Stimulated activated naive CD8-positive, alpha-beta T cell treated with anti-CD3 and anti-CD28 coated beads, Interleukin-15, Interleukin-2, amounts not matched to agents 100 ng/mL and 50 ng/mL, for 24 hours (primary cell): ENCODE measurements at regions not wholly inside any gene's neighbourhood (a gene's known extent, or its start where the extent isn't known, plus 50 kb on each side); places are given as distances from the start of the nearest gene placed in this dataset.
"Not testable (repeated sequence)": the region's sequence is repeated elsewhere in the genome, so short reads cannot be mapped to it uniquely, and the experiment has no call there.

Source experiments
- H3K27ac Mint-ChIP-seq: one replicate; pipeline ENCODE4 v1.8.0; 2021; ENCODE audit warnings: mild to moderate bottlenecking, mixed read lengths
- H3K27me3 Mint-ChIP-seq: one replicate; pipeline ENCODE4 v1.8.0; 2021; ENCODE audit warnings: mixed read lengths
- H3K36me3 Mint-ChIP-seq: one replicate; pipeline ENCODE4 v1.8.0; 2021; ENCODE audit warnings: low read depth, mixed read lengths
- H3K4me1 Mint-ChIP-seq: one replicate; pipeline ENCODE4 v1.8.0; 2021; ENCODE audit warnings: low read depth, mixed read lengths
- H3K4me3 Mint-ChIP-seq: one replicate; pipeline ENCODE4 v1.8.0; 2021; ENCODE audit warnings: mild to moderate bottlenecking, mixed read lengths
- H3K9me3 Mint-ChIP-seq: one replicate; pipeline ENCODE4 v1.8.0; 2021; ENCODE audit warnings: mixed read lengths

DNA sequence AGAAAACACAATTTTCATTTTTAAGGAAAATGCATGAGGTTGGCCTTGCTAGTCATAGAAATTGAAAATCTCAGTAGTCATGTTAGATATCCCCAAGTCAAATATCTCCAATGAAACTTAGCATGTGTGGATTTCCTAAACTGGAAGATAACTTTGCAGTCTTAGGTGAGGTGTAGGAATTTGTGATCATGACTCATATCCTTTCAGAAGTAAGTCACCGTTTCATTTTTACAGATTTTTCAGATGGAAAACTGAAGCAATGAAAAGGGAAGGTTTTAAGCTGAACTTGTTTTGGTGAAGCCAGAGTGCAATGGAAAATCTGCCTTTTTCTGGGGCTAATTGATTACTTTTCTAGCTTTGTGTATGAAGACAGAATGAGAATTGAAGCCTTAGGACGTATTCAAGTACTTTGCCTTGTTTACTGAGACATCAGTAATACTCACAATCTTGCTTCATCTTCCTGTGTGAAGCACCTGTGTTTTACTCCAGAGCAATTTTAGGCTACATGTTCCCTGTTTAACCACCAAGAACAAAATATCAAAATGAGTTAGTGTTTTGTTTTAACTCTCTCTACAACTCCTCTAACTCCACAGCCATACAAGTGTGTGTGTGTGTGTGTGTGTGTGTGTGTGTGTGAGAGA lies 1662.8 kb upstream of the ADGRL3 start:
- Mint-ChIP-seq H3K27ac (no peak overlapping the region), H3K4me3 (no peak overlapping the region), H3K4me1 (no peaks in the 10 kb centered on the region), H3K9me3 (peaks cover 6% of the 10 kb centered on the region), H3K36me3 (no peaks in the 10 kb centered on the region), H3K27me3 (no peaks in the 10 kb centered on the region)

DNA sequence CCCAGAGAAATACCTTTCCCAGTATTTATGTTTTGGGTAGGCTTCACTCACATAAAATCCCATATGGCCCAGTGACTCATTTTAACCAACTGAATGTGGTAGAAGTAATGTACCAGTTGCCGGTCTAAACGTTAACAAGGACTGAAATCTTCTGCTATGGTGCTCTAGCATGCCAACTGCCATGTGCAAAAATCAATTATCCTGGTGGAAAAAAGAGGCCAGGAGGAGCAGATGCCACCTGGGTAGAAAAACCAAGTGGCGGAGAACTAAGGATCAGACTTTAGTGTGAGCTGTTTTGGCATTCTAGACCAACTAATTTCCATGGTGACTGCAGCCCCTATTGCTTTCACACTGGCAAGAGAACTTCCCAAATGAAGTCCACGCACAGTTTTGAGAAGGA lies 1660.7 kb upstream of the ADGRL3 start:
- no peaks in the 10 kb centered on the region for H3K27me3 Mint-ChIP-seq
- H3K4me1 Mint-ChIP-seq = no peaks in the 10 kb centered on the region
- no peak overlapping the region for H3K27ac Mint-ChIP-seq
- H3K4me3 Mint-ChIP-seq = no peak overlapping the region
- H3K36me3 Mint-ChIP-seq = no peaks in the 10 kb centered on the region
- H3K9me3 Mint-ChIP-seq = no peaks in the 10 kb centered on the region

DNA sequence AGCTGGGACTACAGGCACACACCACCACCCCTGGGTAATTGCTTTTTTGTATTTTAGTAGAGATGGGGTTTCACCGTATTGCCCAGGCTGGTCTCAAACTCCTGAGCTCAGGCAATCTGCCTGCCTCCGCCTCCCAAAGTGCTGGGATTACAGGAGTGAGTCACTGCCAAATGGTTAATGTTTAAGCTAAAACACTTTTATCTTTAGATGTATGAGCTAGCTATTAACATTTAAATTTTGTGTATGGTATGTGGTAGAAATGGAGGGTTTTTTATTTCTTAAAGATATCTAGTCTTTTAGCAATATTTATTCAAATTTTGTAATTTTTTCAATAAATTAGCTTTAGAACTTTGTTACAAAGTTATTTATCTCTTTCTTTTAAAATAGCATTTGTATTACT lies 1659.8 kb upstream of the ADGRL3 start:
- Mint-ChIP-seq H3K4me3 (no peak overlapping the region), H3K27me3 (no peaks in the 10 kb centered on the region), H3K27ac (no peak overlapping the region), H3K36me3 (no peaks in the 10 kb centered on the region), H3K4me1 (no peaks in the 10 kb centered on the region), H3K9me3 (no peaks in the 10 kb centered on the region)

DNA sequence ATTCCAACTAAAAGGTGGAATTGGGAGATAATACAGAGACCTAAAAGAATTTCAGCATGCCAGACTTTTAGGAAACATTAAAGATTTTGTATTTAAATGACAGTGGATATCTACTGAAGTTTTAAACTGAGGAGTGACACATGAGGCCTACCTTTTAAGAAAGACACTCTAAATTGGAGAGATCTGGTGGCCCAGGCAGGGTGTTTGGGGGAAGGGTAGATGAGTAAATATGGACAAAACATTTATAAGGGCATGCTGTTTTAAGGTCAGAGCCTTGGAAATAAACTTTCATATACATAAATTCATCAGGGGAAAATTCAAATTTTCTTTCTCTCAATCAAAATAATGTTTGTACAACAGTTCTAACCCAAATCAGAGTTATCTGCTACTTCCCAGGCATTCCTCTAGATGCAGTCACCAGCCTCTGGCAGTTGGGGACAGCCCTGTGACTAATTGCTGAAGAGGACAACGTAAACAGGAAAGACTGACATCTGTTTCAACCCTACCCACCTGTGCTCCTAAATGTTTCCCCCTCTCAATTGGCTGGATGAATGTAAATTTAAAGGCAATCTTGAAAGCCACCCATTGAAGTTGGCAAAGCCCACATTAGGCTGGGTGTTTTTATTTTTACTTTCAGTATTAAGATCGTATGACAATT lies 1646.9 kb upstream of the ADGRL3 start:
- H3K4me3 Mint-ChIP-seq = no peak overlapping the region
- H3K4me1 Mint-ChIP-seq = no peaks in the 10 kb centered on the region

DNA sequence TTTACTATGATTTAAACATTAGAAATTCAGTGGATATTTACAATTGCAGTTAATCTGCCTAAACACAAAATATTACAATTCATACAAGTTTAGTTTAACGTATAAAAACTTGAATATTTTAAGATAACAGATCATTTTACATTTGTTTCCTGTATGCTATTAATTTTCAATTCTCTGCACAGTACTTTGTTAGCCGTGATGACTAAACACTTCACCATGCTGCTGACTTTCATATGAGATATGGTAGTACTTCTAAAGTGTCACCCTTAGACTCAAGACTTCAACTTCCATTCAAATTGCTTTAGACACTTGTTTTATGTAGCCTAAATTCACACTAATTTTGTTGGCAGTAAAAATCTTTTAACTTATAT lies 1646.4 kb upstream of the ADGRL3 start:
- Mint-ChIP-seq H3K4me1 (no peaks in the 10 kb centered on the region), H3K27ac (no peak overlapping the region), H3K36me3 (no peaks in the 10 kb centered on the region), H3K4me3 (no peak overlapping the region), H3K27me3 (no peaks in the 10 kb centered on the region), H3K9me3 (peaks cover 9% of the 10 kb centered on the region)

More for the DNA sequence above, 1646.9 kb upstream of the ADGRL3 start:
- H3K9me3 Mint-ChIP-seq = peaks cover 4% of the 10 kb centered on the region
- no peak overlapping the region for H3K27ac Mint-ChIP-seq
- H3K36me3 Mint-ChIP-seq = no peaks in the 10 kb centered on the region
- H3K27me3 Mint-ChIP-seq = no peaks in the 10 kb centered on the region

DNA sequence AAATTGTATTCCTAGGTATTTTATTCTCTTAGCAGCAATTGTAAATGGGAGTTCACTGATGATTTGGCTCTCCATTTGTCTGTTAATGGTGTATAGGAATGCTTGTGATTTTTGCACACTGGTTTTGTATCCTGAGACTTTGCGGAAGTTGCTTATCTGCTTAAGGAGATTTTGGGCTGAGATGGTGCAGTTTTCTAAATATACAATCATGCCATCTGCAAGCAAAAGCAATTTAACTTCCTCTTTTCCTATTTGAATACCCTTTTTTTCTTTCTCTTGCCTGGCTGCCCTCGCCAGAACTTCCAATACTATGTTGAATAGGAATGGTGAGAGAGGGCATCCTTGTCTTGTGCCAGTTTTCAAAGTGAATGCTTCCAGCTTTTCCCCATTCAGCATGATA lies 1643.9 kb upstream of the ADGRL3 start:
- peaks cover 15% of the 10 kb centered on the region for H3K9me3 Mint-ChIP-seq
- H3K27me3 Mint-ChIP-seq, H3K36me3 Mint-ChIP-seq, H3K27ac Mint-ChIP-seq, H3K4me1 Mint-ChIP-seq, H3K4me3 Mint-ChIP-seq: not testable (repeated sequence)

DNA sequence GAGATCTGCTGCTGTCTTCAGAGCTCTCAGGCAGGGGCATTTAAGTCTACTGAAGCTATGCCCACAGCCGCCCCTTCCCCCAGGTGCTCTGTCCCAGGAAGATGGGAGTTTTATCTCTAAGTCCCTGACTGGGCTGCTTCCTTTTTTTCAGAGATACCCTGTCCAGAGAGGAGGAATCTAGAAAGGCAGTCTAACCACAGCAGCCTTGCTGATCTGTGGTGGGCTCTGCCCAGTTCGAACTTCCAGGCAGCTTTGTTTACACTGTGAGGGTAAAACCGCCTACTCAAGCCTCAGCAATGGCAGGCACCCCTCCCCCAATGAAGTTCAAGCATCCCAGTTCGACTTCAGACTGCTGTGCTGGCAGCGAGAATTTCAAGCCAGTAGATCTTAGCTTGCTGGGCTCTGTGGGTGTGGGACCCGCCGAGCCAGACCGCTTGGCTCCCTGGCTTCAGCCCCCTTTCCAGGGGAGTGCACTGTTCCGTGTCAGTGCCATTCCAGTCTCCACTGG lies 1639.9 kb upstream of the ADGRL3 start:
- H3K9me3 Mint-ChIP-seq = peaks cover 11% of the 10 kb centered on the region
- not testable (repeated sequence) for H3K27me3 Mint-ChIP-seq, H3K36me3 Mint-ChIP-seq, H3K4me3 Mint-ChIP-seq, H3K4me1 Mint-ChIP-seq, H3K27ac Mint-ChIP-seq

DNA sequence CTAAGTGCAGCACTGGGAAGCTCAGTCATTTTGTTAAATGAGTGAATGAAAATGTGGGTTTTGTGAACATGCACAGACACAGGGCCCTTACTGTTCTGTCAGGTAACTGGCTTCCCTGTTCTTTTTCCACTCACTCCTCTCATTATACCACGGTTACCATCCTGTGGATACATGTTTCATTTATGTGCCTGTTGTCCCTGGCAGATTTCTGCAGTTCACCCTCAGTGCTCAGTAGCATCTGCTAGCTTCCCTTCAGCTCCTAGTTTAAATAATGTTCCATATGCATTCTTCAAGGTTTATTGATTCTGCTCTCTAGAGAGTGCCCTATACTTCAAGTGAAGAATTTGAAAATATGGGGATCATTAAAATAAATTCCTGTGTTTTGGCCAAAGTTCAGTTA lies 1634.3 kb upstream of the ADGRL3 start:
- no peak overlapping the region for H3K27ac Mint-ChIP-seq
- H3K27me3 Mint-ChIP-seq = no peaks in the 10 kb centered on the region
- no peak overlapping the region for H3K4me3 Mint-ChIP-seq
- H3K36me3 Mint-ChIP-seq = no peaks in the 10 kb centered on the region
- no peaks in the 10 kb centered on the region for H3K4me1 Mint-ChIP-seq
- H3K9me3 Mint-ChIP-seq = peaks cover 3% of the 10 kb centered on the region

DNA sequence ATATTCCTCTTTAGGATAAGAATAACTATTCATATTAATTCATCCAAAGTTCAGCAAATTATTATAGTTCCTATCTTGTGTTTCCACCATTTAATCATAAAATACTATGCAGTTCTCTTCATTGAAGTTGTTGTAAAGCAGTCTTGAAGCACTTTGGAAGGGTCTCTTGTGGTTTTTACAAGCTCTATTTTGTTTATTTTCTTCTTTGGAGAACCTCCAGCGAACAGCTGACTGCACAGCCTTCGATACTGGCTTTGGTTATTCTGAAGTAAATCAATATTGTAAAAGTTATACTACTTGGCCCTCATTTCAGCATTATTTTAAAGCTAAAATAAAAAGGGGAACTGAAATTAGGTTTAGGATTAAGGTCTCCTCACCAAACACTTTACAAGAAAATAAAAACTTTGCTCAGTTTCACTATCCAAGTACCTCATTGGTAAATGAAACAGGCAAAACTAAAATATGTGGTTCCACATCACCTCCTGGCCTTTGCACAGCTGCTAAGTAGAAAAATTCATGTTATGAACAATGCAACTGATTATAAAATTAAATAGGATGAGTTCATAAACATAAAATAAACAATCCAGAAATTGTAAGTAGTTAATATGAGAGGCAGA lies 1629.2 kb upstream of the ADGRL3 start:
- Mint-ChIP-seq H3K4me3 (no peak overlapping the region), H3K27ac (no peak overlapping the region), H3K27me3 (no peaks in the 10 kb centered on the region), H3K4me1 (peaks cover 4% of the 10 kb centered on the region), H3K9me3 (peaks cover 7% of the 10 kb centered on the region), H3K36me3 (no peaks in the 10 kb centered on the region)

DNA sequence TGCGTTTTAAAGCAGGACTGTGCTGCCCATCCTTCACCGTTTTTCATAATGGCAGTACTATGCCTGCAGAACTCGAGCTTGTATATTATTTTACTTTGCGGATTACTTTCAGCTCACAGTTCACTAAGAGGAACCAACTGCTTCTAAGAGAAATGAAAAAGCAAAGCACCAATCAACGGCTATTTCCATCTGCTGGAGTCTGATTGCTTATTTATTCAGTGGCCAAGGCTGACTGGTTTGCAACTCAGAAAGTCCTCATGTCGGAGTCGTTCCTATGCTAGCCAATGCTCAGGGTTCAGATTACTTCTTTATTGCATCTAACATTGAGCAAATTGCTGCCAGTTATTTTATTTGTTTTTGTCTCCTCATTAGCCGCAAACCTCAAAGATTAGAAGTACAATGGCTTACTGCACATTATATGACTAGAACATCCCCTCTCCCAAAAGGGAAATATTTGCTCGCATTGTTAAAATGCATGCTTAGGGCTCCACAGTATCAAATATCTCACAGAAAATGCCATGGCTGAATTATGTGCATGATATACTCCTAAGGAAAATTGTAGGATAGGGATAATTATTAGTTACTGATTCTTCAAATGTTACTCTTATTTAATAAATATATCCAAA lies 1628.2 kb upstream of the ADGRL3 start:
- no peak overlapping the region for H3K4me3 Mint-ChIP-seq
- H3K27ac Mint-ChIP-seq = no peak overlapping the region
- H3K4me1 Mint-ChIP-seq = peaks cover 4% of the 10 kb centered on the region
- H3K36me3 Mint-ChIP-seq = no peaks in the 10 kb centered on the region
- H3K9me3 Mint-ChIP-seq = peaks cover 4% of the 10 kb centered on the region
- no peaks in the 10 kb centered on the region for H3K27me3 Mint-ChIP-seq

DNA sequence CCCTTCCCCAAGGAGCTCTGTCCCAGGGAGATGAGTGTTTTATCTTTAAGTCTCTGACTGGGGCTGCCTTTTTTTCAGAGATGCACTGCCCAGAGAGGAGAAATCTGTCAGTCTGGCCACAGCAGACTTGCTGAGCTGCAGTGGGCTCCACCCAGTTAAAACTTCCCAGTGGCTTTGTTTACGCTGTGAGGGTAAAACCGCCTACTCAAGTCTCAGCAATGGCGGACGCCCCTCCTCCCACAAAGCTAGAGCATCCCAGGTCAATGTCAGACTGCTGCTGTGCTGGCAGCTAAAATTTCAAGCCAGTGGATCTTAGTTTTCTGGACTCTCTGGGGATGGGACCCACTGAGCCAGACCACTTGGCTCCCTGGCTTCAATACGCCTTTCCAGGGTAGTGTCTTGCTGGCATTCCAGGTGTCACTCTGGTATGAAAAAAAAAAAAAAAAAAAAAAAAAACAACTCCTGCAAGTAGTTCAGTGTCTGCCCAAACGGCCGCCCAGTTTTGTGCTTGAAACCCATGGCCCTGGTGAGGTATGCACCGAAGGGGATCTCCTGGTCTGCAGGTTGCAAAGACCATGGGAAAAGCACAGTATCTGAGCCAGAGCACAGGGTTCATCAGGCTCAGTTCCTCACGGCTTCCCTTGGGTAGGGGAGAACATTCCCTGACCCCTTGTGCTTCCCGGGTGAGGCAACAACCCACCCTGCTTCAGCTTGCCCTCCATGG lies 1616.1 kb upstream of the ADGRL3 start:
- Mint-ChIP-seq H3K27ac (no peak overlapping the region), H3K36me3 (peaks cover 4% of the 10 kb centered on the region), H3K4me1 (no peaks in the 10 kb centered on the region), H3K9me3 (peaks cover 16% of the 10 kb centered on the region), H3K27me3 (no peaks in the 10 kb centered on the region), H3K4me3 (no peak overlapping the region)

DNA sequence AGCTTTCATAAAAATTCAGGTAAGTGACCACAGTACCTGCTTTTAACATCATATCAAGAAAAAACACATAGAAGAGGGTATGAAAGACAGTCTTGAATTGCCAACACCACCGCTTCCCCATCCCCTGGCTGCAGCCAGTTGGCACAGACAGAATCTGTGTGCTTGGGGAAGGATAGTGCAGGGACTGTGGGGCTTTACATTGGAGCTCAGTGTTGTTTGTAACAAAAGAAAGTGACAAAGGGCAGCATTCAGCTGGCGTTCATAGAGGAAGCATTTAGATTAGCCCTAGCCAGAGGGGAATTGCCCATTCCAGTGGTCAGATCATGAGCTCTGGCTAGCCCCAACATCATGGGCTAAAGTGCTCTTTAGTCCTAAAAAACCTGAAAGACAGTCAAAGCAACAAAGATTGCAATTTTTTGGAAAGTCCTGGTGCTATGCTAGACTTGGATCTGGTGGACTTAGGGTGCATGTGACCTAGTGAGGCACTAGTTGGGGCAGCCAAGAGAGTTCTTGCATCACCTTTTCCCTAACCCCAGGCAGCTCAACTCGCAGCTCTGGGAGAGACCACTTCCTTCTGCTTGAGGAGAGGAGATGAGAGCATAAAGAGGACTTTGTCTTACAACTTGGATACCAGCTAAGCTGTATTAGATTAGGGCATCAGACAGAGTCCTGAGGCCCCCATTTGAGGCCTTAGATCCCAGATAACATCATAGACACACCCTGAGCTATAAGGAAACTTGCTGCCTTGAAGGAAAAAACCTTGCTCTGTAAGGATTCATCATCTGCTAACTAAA lies 1602.4 kb upstream of the ADGRL3 start:
- no peak overlapping the region for H3K27ac Mint-ChIP-seq
- H3K9me3 Mint-ChIP-seq = peaks cover 4% of the 10 kb centered on the region
- H3K27me3 Mint-ChIP-seq = no peaks in the 10 kb centered on the region
- H3K4me3 Mint-ChIP-seq = no peak overlapping the region
- H3K36me3 Mint-ChIP-seq = no peaks in the 10 kb centered on the region
- no peaks in the 10 kb centered on the region for H3K4me1 Mint-ChIP-seq

DNA sequence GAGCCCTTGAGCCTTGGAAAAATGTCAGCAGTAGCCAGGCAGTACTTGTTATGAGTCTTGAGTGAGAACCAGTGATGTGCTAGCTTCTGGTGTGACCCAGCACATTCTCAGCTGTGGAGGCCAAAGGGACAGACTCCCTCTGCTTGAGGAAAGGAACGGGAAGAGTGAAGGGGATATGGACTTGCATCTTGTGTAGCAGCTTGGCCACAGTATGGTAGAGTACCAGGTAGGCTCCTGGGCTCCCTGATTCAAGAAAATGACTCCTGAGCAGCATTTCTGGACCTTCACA lies 1601.9 kb upstream of the ADGRL3 start:
- no peak overlapping the region for H3K27ac Mint-ChIP-seq
- no peaks in the 10 kb centered on the region for H3K4me1 Mint-ChIP-seq
- peaks cover 4% of the 10 kb centered on the region for H3K9me3 Mint-ChIP-seq
- no peak overlapping the region for H3K4me3 Mint-ChIP-seq
- no peaks in the 10 kb centered on the region for H3K36me3 Mint-ChIP-seq
- H3K27me3 Mint-ChIP-seq = no peaks in the 10 kb centered on the region

DNA sequence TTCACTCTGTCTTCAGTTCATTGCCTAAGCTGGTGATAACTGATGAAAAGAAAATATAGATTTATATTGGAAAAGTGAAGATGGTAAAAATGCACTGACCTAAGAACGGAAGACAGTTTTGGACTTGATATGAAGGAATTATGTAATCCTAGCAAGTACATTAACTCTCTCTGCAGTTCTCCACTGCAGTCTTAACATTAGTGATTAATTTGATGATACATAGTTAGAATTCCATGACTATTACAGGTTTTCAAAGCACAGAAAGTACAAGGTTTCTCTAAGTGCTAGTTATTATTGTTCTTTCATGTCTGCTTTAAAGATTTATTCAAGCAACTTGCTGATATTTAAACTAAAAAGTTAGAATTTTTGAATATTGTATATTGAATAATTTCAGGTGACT lies 1591.7 kb upstream of the ADGRL3 start:
- no peaks in the 10 kb centered on the region for H3K9me3 Mint-ChIP-seq
- no peak overlapping the region for H3K4me3 Mint-ChIP-seq
- H3K36me3 Mint-ChIP-seq = no peaks in the 10 kb centered on the region
- no peaks in the 10 kb centered on the region for H3K27me3 Mint-ChIP-seq
- no peaks in the 10 kb centered on the region for H3K4me1 Mint-ChIP-seq
- H3K27ac Mint-ChIP-seq = no peak overlapping the region
